C4-2B (cell line): ENCODE measurements at regions not wholly inside any gene's neighbourhood (a gene's known extent, or its start where the extent isn't known, plus 50 kb on each side); places are given as distances from the start of the nearest gene placed in this dataset.

Source experiments
- H3K27ac ChIP-seq: fragments of 450-650 bp; 2 replicates; pipeline ENCODE4 v1.5.1; 2017
- ZFX ChIP-seq: fragments of 450-650 bp; IDR thresholded peaks from 2 replicates; pipeline ENCODE4 v1.6.1; 2017
- TF ChIP-seq, protein P1 (sequence below): fragments of 450-650 bp; conservative IDR thresholded peaks from 2 replicates; pipeline ENCODE4 v1.5.1; 2017; ENCODE audit warnings: mild to moderate bottlenecking

DNA sequence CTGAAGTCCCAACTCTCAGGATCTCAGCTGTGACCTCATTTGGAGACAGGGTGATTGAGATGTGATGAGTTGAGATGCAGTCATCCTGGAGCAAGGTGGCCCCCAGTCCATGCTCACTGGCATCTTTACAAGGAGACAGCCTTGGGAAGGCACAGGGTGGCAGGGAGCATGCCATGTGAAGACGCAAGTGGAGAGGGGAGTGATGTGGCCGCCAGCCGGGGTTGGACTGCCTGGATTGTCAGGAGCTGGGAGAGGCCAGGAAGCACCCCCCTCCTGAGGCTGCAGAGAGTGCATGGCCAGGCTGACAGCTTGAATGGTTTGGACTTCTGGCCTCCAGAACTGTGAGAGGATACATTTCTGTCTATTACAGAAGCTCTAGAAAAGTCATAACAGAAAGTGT lies 194.4 kb downstream of the UQCRFS1 start:
- TF ChIP-seq, protein P1, sequence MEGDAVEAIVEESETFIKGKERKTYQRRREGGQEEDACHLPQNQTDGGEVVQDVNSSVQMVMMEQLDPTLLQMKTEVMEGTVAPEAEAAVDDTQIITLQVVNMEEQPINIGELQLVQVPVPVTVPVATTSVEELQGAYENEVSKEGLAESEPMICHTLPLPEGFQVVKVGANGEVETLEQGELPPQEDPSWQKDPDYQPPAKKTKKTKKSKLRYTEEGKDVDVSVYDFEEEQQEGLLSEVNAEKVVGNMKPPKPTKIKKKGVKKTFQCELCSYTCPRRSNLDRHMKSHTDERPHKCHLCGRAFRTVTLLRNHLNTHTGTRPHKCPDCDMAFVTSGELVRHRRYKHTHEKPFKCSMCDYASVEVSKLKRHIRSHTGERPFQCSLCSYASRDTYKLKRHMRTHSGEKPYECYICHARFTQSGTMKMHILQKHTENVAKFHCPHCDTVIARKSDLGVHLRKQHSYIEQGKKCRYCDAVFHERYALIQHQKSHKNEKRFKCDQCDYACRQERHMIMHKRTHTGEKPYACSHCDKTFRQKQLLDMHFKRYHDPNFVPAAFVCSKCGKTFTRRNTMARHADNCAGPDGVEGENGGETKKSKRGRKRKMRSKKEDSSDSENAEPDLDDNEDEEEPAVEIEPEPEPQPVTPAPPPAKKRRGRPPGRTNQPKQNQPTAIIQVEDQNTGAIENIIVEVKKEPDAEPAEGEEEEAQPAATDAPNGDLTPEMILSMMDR, result no peak
- no peak for TF ChIP-seq ZFX
- H3K27ac ChIP-seq, result no peak overlapping the region

DNA sequence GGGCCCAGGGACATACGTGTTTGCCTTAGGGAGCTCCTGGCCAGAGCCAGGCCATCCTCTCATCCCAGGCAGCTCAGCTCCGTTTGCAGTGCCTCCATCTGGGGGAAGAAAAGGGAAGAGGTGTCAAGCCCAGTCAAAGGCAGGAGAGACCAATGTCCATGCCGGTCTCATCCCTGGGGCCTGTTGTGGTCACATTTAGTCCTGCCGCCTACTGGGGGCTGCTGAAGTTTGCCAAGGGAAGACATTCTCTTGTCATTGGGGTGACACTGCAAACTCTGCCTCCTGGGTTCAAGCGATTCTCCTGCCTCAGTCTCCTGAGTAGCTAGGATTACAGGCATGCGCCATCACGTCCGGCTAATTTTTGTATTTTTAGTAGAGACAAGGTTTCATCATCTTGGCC lies 195.2 kb downstream of the UQCRFS1 start:
- TF ChIP-seq ZFX, result no peak
- TF ChIP-seq, protein P1, result no peak
- H3K27ac ChIP-seq, result no peak overlapping the region

DNA sequence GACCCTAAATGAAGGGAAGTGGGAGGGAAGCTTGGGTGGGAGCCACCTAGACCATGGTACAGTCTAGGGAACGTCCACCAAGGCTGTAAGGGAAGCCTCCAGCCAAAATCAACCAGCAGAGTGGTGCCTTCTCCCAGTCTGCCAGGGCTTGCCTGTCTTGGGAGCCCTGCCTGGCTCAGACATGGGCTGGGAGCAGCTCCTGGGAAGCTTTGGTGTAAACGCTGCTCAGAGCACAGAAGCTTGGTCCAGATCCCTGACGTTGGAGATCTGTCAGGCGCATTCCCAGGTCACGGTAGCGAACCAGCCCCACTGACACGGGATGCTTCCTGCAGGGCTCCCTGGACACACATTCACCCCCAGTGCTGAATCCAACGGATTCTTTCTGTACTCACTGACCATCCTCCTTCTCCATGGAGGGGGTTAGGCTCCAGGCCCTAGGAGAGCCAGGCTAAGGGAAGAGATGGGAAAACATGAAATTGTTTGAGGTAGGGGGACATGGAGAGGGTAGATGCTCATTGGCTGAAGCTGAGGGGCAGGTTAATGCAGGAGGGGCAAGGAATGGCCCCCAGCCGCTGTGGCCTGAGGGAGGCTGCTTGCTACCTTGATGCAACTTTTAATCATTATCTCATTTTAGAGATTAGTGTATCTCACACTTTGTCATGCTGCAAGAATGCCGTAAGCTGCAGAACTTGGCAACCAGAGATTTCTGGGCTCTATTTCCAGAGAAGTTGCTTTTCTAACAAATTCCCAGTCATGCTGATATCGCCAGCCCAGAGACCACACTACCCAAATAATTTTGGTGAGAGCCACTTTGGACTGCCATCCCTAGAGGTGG lies 195.8 kb downstream of the UQCRFS1 start:
- H3K27ac ChIP-seq, result no peak overlapping the region
- TF ChIP-seq ZFX, result no peak
- TF ChIP-seq, protein P1, result no peak

DNA sequence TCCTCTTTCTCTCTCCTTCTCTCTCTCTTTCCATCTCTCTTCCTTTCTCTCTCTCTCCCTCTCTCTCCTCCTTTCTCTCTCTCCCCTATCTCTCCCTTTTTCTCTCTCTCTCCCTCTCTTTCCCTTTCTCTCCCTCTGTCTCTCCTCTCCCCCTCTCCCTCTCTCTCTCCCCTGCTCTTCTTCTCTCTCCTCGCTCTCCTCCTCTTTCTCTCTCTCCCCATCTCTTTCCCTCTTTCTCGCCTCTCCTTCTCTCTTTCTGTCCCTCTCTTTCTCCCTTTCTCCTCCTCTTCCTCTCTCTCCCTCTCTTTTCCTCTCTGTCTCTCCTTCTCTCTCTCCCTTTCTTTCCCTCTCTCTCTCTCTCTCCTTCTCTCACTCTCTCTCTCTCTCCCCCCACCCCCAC lies 196.6 kb downstream of the UQCRFS1 start:
- H3K27ac ChIP-seq, result no peak overlapping the region
- no peak for TF ChIP-seq ZFX
- TF ChIP-seq, protein P1, result no peak

DNA sequence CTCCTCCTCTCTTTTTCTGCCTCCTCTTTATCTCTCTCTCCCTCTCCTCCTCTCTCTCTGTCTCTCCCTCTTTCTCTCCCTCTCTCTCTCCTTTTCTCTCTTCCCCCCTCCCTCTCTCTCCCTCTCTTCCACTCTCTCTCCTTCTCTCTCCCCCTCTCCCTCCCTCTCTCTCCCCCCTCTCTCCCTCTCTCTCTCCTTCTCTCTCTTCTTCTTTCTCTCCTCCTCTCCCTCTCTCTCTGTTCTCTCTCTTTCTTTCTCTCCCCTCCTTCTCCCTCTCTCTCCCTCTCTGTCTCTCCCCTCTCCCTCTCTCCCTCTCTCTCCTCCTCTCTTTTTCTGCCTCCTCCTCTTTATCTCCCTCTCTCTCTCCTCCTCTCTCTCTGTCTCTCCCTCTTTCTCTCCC lies 197.4 kb downstream of the UQCRFS1 start:
- TF ChIP-seq, protein P1, result no peak
- no peak for TF ChIP-seq ZFX

DNA sequence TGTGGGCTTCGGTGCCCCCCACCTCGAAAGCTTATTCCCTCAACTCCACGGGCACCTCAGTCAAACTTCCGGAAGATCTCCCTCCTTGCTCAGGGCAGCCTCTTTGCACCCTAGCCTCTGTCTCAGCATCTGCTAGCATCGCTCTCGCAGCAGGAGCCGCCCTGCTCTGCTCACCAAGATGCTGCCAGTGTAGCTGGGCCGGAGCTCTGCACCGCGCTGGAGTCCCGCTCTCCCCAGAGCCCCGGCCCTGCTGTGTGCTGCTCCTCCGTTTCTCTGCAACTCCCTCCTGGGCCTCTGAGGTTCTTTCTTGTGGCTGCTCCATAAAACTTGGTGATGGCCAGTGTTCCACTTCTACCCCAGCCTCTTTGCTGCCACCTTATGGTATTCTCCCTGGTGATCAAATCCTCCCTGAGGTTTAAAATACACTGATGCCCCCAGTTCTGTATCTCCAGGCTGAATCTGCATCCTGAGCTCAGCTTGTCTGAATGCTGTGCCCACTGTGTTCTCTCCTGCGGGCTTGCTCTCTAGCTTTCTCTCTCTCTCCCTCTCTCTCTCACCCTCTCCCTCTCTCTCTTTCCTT lies 198.0 kb downstream of the UQCRFS1 start:
- no peak for TF ChIP-seq ZFX
- TF ChIP-seq, protein P1, result no peak
- H3K27ac ChIP-seq, result no peak overlapping the region

More for the DNA sequence above, 197.4 kb downstream of the UQCRFS1 start:
- H3K27ac ChIP-seq, result no peak overlapping the region

DNA sequence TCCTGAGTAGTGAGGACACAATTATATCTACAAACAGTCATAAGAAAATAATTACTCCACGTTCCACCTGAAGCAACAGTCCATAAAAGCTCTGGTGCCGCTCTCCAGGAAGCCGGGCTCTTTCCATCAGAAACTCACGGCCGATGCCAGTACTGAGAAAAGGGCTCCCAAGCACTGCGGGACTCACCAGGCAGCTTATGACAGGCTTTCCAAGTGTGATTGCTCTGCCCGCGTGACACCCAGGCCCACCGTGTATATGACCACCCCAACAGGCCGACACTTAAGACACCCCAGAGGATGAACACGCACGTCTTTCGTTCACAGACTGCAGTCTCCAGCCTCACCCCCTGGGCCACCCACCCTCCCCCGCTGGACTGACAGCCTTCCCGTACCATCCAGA lies 199.0 kb downstream of the UQCRFS1 start:
- TF ChIP-seq, protein P1, result no peak
- TF ChIP-seq ZFX, result no peak
- H3K27ac ChIP-seq, result no peak overlapping the region
